GM18867 (cell line): ENCODE measurements at regions not wholly inside any gene's neighbourhood (a gene's known extent, or its start where the extent isn't known, plus 50 kb on each side); places are given as distances from the start of the nearest gene placed in this dataset.

Experiments
- ATAC-seq: cut with Tn5 transposase; IDR thresholded peaks from one replicate; pipeline ENCODE4 v1.9.1; 2021; ENCODE audit warnings: mild to moderate bottlenecking, moderate library complexity; ENCODE audit not compliant: unreplicated experiment

DNA sequence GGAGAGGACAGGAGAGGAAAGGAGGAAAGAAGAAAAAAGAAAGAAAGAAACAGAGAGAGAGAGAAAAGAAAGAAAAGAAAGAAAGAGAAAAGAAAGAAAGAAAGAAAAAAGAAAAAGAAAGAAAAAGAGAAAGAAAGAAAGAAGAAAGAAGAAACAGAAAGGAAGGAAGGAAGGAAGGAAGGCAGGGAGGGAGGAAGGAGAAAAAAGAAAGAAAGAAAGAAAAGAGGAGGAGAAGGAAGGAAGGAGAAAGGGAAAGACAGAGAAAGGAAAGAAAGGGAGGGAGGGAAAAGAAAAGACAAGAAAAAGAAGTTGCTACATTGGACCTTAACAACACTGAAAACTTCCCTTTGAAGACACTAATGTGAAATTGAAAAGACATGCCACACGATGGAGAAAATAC lies 56.6 kb upstream of the CCL2 start:
- no peak for ATAC-seq

DNA sequence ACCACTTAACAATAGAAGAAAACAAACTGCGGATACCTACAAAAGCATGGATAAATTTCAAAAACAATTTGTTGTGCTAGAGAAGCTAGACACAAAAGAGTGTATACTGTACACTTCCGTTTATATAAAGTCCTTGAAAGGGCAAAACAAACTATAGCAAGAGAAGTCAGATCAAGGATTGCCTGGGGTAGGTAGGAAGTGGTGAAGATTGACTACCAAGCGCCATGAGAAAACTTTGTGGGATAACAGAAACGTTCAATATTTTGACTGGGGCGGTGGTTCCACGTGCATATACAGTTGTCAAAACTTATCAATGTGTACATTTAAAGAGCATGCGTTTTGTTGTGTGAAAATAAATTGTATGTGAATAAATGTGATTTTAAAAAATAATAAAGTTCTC lies 55.6 kb upstream of the CCL2 start:
- ATAC-seq = no peak

- no peak for ATAC-seq
Measured at GRCh38 chr17:34199932-34200534, 55.1 kb upstream of the CCL2 start.

DNA sequence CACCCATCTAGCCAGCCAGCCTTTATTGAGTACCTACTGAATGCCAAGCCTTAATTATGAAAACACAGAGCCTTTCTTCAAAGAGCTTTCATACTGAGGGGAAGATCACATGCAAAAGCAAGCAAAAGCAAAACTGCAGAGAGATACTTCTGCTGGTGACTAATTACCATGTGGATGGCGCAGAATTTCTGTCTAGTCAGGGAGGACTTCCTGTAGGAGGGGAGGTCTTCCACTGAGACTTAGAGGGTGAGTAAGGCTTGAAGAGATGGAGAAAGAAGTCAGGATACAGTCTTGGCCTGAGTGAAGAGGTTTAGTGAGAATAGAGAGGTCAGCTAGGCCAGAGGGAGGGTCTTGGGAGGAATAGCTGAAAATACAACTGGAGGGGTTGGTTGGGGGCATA lies 53.9 kb upstream of the CCL2 start:
- no peak for ATAC-seq

GRCh38 chr17:34201767-34202166 lies 53.3 kb upstream of the CCL2 start:
- ATAC-seq = no peak

GRCh38 chr17:34203018-34203638 lies 52.0 kb upstream of the CCL2 start:
- no peak for ATAC-seq

GRCh38 chr17:34204402-34204801 lies 50.7 kb upstream of the CCL2 start:
- ATAC-seq = no peak
